HCT116 (cell line): ENCODE measurements at regions not wholly inside any gene's neighbourhood (a gene's known extent, or its start where the extent isn't known, plus 50 kb on each side); places are given as distances from the start of the nearest gene placed in this dataset.

ENCODE experiments used
- ATAC-seq: fragments of 200-7000 bp; cut with Tn5 transposase; 2 replicates; pipeline ENCODE4 v1.9.1; 2020; ENCODE audit warnings: mild to moderate bottlenecking, moderate library complexity
- BruUV-seq: library from RNA; stranded (reverse); fragments of 400-500 nt; replicated peaks from 2 replicates; lab custom pipeline; 2021; lab: Mats Ljungman, UMichigan
- CTCF ChIA-PET: fragments of 300-600 bp; sonication (Branson Sonifier 250); formaldehyde crosslinking; loops from one replicate; lab custom pipeline; 2021; ENCODE audit warnings: antibody characterized with exemption; lab: Charles Lee
- POLR2A ChIA-PET: fragments of 300-600, 350-600 bp; sonication (Branson Sonifier 250); formaldehyde crosslinking; loops from one replicate; lab custom pipeline; 2021; ENCODE audit warnings: antibody characterized with exemption; lab: Charles Lee
- RAD21 ChIA-PET, 2 experiments: fragments of 300-600 bp; sonication (Branson Sonifier 250); formaldehyde crosslinking; loops; one replicate each; lab custom pipeline; 2023; ENCODE audit warnings: low total read pairs in 2 of 2; ENCODE audit not compliant: uncharacterized antibody in 2 of 2, unreplicated experiment in 2 of 2, low non-redundant PET in 1 of 2; lab: Charles Lee
- DNase-seq: peaks from one replicate; pipeline ENCODE4 v3.0.0-alpha.2; 2010; ENCODE audit warnings: low read depth, low spot score
- H2AFZ ChIP-seq: fragments of 200-600 bp; shearing (Covaris generic), sonication (generic); 2 replicates; pipeline ENCODE4 v1.6.1; 2017; ENCODE audit warnings: low read depth, mixed run types, mixed read lengths, antibody characterized with exemption, low read length; ENCODE audit not compliant: poor library complexity, severe bottlenecking
- H3K27ac ChIP-seq: 2 replicates; pipeline ENCODE4 v1.5.1; 2012; ENCODE audit warnings: low read depth, low read length
- H3K27me3 ChIP-seq: fragments of 200-600 bp; sonication (generic); 2 replicates; pipeline ENCODE4 v1.6.1; 2016; ENCODE audit warnings: mixed run types, low read length, mixed read lengths; ENCODE audit not compliant: insufficient read depth
- H3K36me3 ChIP-seq, 2 experiments: fragments of 200-500 bp in 1 of 2; fragments of 200-600 bp in 1 of 2; sonication (Bioruptor generic) in 1 of 2; sonication (generic) in 1 of 2; 2 replicates each; pipeline versions ENCODE4 v1.5.1 to v1.6.1; 2014 to 2016; ENCODE audit warnings: low read length in 2 of 2, inconsistent platforms in 1 of 2, mixed read lengths in 1 of 2, mixed run types in 1 of 2; ENCODE audit not compliant: insufficient read depth in 2 of 2, control insufficient read depth in 1 of 2
- H3K4me1 ChIP-seq, 2 experiments: fragments of 200-600 bp in 1 of 2; sonication (generic) in 1 of 2; 2 replicates each; pipeline versions ENCODE4 v1.5.1 to v1.6.1; 2012 to 2017; ENCODE audit warnings: low read length in 2 of 2, inconsistent platforms in 1 of 2, mild to moderate bottlenecking in 1 of 2, mixed read lengths in 1 of 2, mixed run types in 1 of 2, moderate library complexity in 1 of 2; ENCODE audit not compliant: insufficient read depth in 2 of 2, control insufficient read depth in 1 of 2
- H3K4me2 ChIP-seq: fragments of 200-600 bp; sonication (generic); 2 replicates; pipeline ENCODE4 v1.6.1; 2017; ENCODE audit warnings: mixed run types, low read length, mixed read lengths
- H3K4me3 ChIP-seq, 2 experiments: fragments of 200-600 bp in 1 of 2; sonication (generic) in 1 of 2; replicated peaks in 1 of 2; 2 replicates each; pipeline ENCODE4 v1.5.1; 2011 to 2016; ENCODE audit warnings: low read length in 2 of 2, control low read depth in 1 of 2, low read depth in 1 of 2, mild to moderate bottlenecking in 1 of 2, mixed read lengths in 1 of 2, mixed run types in 1 of 2
- H3K79me2 ChIP-seq: fragments of 200-600 bp; sonication (generic); 2 replicates; pipeline ENCODE4 v1.6.1; 2017; ENCODE audit warnings: mild to moderate bottlenecking, mixed run types, low read length, moderate library complexity, mixed read lengths; ENCODE audit not compliant: insufficient read depth
- H3K9ac ChIP-seq: fragments of 200-600 bp; sonication (generic); 2 replicates; pipeline ENCODE4 v1.6.1; 2016; ENCODE audit warnings: low read length, mixed read lengths
- H3K9me2 ChIP-seq: fragments of 200-600 bp; sonication (generic), shearing (Covaris generic); 2 replicates; pipeline ENCODE4 v1.6.1; 2017; ENCODE audit warnings: mixed run types, mild to moderate bottlenecking, moderate library complexity; ENCODE audit not compliant: insufficient read depth
- H3K9me3 ChIP-seq, 2 experiments: fragments of 200-500 bp in 1 of 2; fragments of 200-600 bp in 1 of 2; sonication (Bioruptor generic) in 1 of 2; sonication (generic) in 1 of 2; 2 replicates each; pipeline ENCODE4 v1.6.1; 2014 to 2017; ENCODE audit warnings: low read length in 2 of 2, mixed read lengths in 2 of 2, inconsistent platforms in 1 of 2, low read depth in 1 of 2, mild to moderate bottlenecking in 1 of 2, mixed run types in 1 of 2, moderate library complexity in 1 of 2; ENCODE audit not compliant: control insufficient read depth in 1 of 2, insufficient read depth in 1 of 2
- H4K20me1 ChIP-seq: fragments of 200-600 bp; sonication (generic), shearing (Covaris generic); 2 replicates; pipeline ENCODE4 v1.6.1; 2017; ENCODE audit warnings: mixed run types, mild to moderate bottlenecking, moderate library complexity; ENCODE audit not compliant: insufficient read depth
- CBX3 ChIP-seq: IDR thresholded peaks from 2 replicates; pipeline ENCODE4 v1.6.1; 2012; ENCODE audit warnings: low read depth
- CEBPB ChIP-seq: IDR thresholded peaks from 2 replicates; pipeline ENCODE4 v1.6.1; 2012; ENCODE audit warnings: low read depth
- CTCF ChIP-seq, 3 experiments: fragments of 200-600 bp in 1 of 3; sonication (generic) in 1 of 3; IDR thresholded peaks in 2 of 3; conservative IDR thresholded peaks in 1 of 3; 2 replicates each; pipeline ENCODE4 v1.5.1; 2012 to 2017; ENCODE audit warnings: low read depth in 2 of 3, low read length in 2 of 3, antibody characterized with exemption in 1 of 3, borderline replicate concordance in 1 of 3, control low read depth in 1 of 3, mild to moderate bottlenecking in 1 of 3, mixed read lengths in 1 of 3, mixed run types in 1 of 3, moderate library complexity in 1 of 3; ENCODE audit not compliant: insufficient read depth in 1 of 3
- EGR1 ChIP-seq: IDR thresholded peaks from 2 replicates; pipeline ENCODE4 v1.6.1; 2012; ENCODE audit warnings: low read depth
- ELF1 ChIP-seq: IDR thresholded peaks from 2 replicates; pipeline ENCODE4 v1.6.1; 2012; ENCODE audit warnings: low read depth, borderline replicate concordance
- EZH2 ChIP-seq: fragments of 200-600 bp; sonication (generic); IDR thresholded peaks from 2 replicates; pipeline ENCODE4 v1.6.1; 2017; ENCODE audit warnings: antibody characterized with exemption, mixed run types
- JUND ChIP-seq: IDR thresholded peaks from 2 replicates; pipeline ENCODE4 v1.6.1; 2012
- POLR2AphosphoS5 ChIP-seq: IDR thresholded peaks from 2 replicates; pipeline ENCODE4 v1.6.1; 2011; ENCODE audit warnings: mild to moderate bottlenecking, low read depth, low read length, moderate library complexity
- REST ChIP-seq: IDR thresholded peaks from 2 replicates; pipeline ENCODE4 v1.6.1; 2012; ENCODE audit warnings: low read depth
- SIN3A ChIP-seq: IDR thresholded peaks from 2 replicates; pipeline ENCODE4 v1.6.1; 2012; ENCODE audit warnings: low read depth
- TCF7L2 ChIP-seq: IDR thresholded peaks from 2 replicates; pipeline ENCODE4 v1.7.0; 2011; ENCODE audit warnings: borderline replicate concordance, inconsistent platforms; ENCODE audit not compliant: insufficient read depth, insufficient read length; ENCODE audit errors: extremely low read depth
- YY1 ChIP-seq: IDR thresholded peaks from 2 replicates; pipeline ENCODE4 v1.6.1; 2011; ENCODE audit warnings: low read length, low read depth, moderate library complexity, mild to moderate bottlenecking; ENCODE audit not compliant: insufficient replicate concordance; ENCODE audit errors: extremely low read depth
- ZBTB33 ChIP-seq: IDR thresholded peaks from 2 replicates; pipeline ENCODE4 v1.6.1; 2011; ENCODE audit warnings: mild to moderate bottlenecking, low read length, moderate library complexity; ENCODE audit not compliant: insufficient replicate concordance; ENCODE audit errors: extremely low read depth
- intact Hi-C: fragments of 100-400 bp; cut with micrococcal nuclease; formaldehyde crosslinking; loops from 2 replicates; pipeline ENCODE4 v1.10.0; 2022

- Histone ChIP-seq H2AFZ (no peak overlapping the region), H3K4me1 (no peaks in the 10 kb centered on the region), H3K9me2 (no peaks in the 10 kb centered on the region), H3K9me3 (peaks cover 4 to 12% of the 10 kb centered on the region in 2 experiments; a peak in 2 of 4 replicates), H3K27me3 (no peaks in the 10 kb centered on the region), H4K20me1 (no peaks in the 10 kb centered on the region), H3K4me3 (no peak overlapping the region), H3K9ac (no peak overlapping the region), H3K36me3 (no peaks in the 10 kb centered on the region), H3K4me2 (no peak overlapping the region)
- POLR2A ChIA-PET: no interaction called here
- intact Hi-C loops: no loop called here
- ATAC-seq: no peak
- DNase-seq: no peak
- TF ChIP-seq POLR2AphosphoS5 (no peak), CEBPB (no peak), ZBTB33 (no peak), ELF1 (no peak), REST (no peak), EZH2 (no peak), EGR1 (no peak), JUND (no peak), CBX3 (no peak), TCF7L2 (no peak), SIN3A (no peak), CTCF (IDR thresholded peaks at IDR 0.05 in 2 of 3, conservative IDR thresholded peaks at IDR 0.05 in 1 of 3; ENCODE audit: borderline replicate concordance in 1 of 3, insufficient read depth in 1 of 3, low read depth in 2 of 3, low read length in 2 of 3) (no peak), YY1 (no peak)
- TF ChIP-seq, all 23 proteins: peak for 0
- Histone ChIP-seq H3K79me2 (no peaks in the 10 kb centered on the region), H3K27ac (no peak overlapping the region)
- RAD21 ChIA-PET: no interaction called here
- CTCF ChIA-PET: no interaction called here
- no TSS peak for BruUV-seq
Measured at GRCh38 chr3:118332699-118333098, 701.9 kb downstream of the IGSF11 start.
